SK-N-SH (cell line): ENCODE measurements at regions not wholly inside any gene's neighbourhood (a gene's known extent, or its start where the extent isn't known, plus 50 kb on each side); places are given as distances from the start of the nearest gene placed in this dataset.

Experiments
- CTCF ChIA-PET: fragments of 300-600, 350-600 bp; formaldehyde crosslinking; extraction: SDS; loops from one replicate; lab custom pipeline; 2021; lab: Yijun Ruan, JAX
- POLR2A ChIA-PET: fragments of 350-600 bp; sonication (Branson Sonifier 250); formaldehyde crosslinking; extraction: SDS; loops from one replicate; lab custom pipeline; 2020; ENCODE audit warnings: antibody characterized with exemption, inconsistent platforms; lab: Yijun Ruan, JAX
- DNase-seq: peaks from one replicate; pipeline ENCODE4 v3.0.0; 2012
- H2AFZ ChIP-seq: fragments of 200-600 bp; sonication (generic); 2 replicates; pipeline ENCODE4 v1.8.1; 2016; ENCODE audit warnings: antibody characterized with exemption, mild to moderate bottlenecking, low read depth
- H3F3A ChIP-seq: fragments of 200-600 bp; sonication (generic); replicated peaks from 2 replicates; pipeline ENCODE3; 2016; ENCODE audit warnings: antibody characterized with exemption, mild to moderate bottlenecking; ENCODE audit not compliant: insufficient read depth
- H3K27ac ChIP-seq, 2 experiments: fragments of 200-500 bp in 1 of 2; fragments of 200-600 bp in 1 of 2; sonication (Bioruptor generic) in 1 of 2; sonication (generic), shearing (Covaris generic) in 1 of 2; 2 replicates each; pipeline versions ENCODE4 v1.5.1 to v1.6.1; 2014 to 2016; ENCODE audit warnings: low read depth in 2 of 2, inconsistent platforms in 1 of 2, low read length in 1 of 2, mild to moderate bottlenecking in 1 of 2, mixed read lengths in 1 of 2
- H3K27me3 ChIP-seq: fragments of 200-600 bp; sonication (generic), shearing (Covaris generic); 2 replicates; pipeline ENCODE4 v1.6.1; 2016; ENCODE audit warnings: mixed run types; ENCODE audit not compliant: insufficient read depth
- H3K36me3 ChIP-seq, 2 experiments: fragments of 200-500 bp in 1 of 2; fragments of 200-600 bp in 1 of 2; sonication (Bioruptor generic) in 1 of 2; sonication (generic) in 1 of 2; replicated peaks in 1 of 2; 2 replicates each; pipeline versions ENCODE3 to v1.5.1; 2014 to 2016; ENCODE audit warnings: low read length in 1 of 2, mild to moderate bottlenecking in 1 of 2; ENCODE audit not compliant: insufficient read depth in 2 of 2, control insufficient read depth in 1 of 2
- H3K4me1 ChIP-seq, 2 experiments: fragments of 200-500 bp in 1 of 2; fragments of 200-600 bp in 1 of 2; sonication (Bioruptor generic) in 1 of 2; sonication (generic), shearing (Covaris generic) in 1 of 2; 2 replicates each; pipeline versions ENCODE4 v1.5.1 to v1.6.1; 2014 to 2016; ENCODE audit warnings: low read depth in 1 of 2, low read length in 1 of 2, mixed run types in 1 of 2; ENCODE audit not compliant: insufficient read depth in 2 of 2, control insufficient read depth in 1 of 2
- H3K4me2 ChIP-seq: fragments of 200-600 bp; sonication (generic), shearing (Covaris generic); 2 replicates; pipeline ENCODE4 v1.6.1; 2017; ENCODE audit warnings: mixed run types
- H3K4me3 ChIP-seq, 2 experiments: fragments of 200-500 bp in 1 of 2; fragments of 200-600 bp in 1 of 2; sonication (Bioruptor generic) in 1 of 2; sonication (generic), shearing (Covaris generic) in 1 of 2; 2 replicates each; pipeline versions ENCODE4 v1.5.1 to v1.8.1; 2014 to 2016; ENCODE audit warnings: low read depth in 2 of 2, inconsistent platforms in 1 of 2, low read length in 1 of 2, mild to moderate bottlenecking in 1 of 2, mixed read lengths in 1 of 2, moderate library complexity in 1 of 2
- H3K79me2 ChIP-seq: fragments of 200-600 bp; sonication (generic); 2 replicates; pipeline ENCODE4 v1.8.1; 2017; ENCODE audit warnings: mild to moderate bottlenecking; ENCODE audit not compliant: insufficient read depth
- H3K9ac ChIP-seq: fragments of 200-600 bp; sonication (generic); 2 replicates; pipeline ENCODE4 v1.6.1; 2017; ENCODE audit warnings: mixed run types
- H3K9me2 ChIP-seq: fragments of 200-600 bp; sonication (generic); 2 replicates; pipeline ENCODE4 v1.6.1; 2017; ENCODE audit warnings: mixed run types
- H3K9me3 ChIP-seq: fragments of 200-600 bp; sonication (generic); 2 replicates; pipeline ENCODE4 v1.6.1; 2017; ENCODE audit warnings: mixed run types, mild to moderate bottlenecking, moderate library complexity
- H4K20me1 ChIP-seq: fragments of 200-600 bp; sonication (generic); 2 replicates; pipeline ENCODE4 v1.6.1; 2017; ENCODE audit warnings: mild to moderate bottlenecking, mixed run types; ENCODE audit not compliant: insufficient read depth
- CHD2 ChIP-seq: fragments of 150-350 bp; IDR thresholded peaks from 2 replicates; pipeline ENCODE4 v1.6.1; 2018; ENCODE audit warnings: low read length; ENCODE audit not compliant: partially characterized antibody
- CTCF ChIP-seq: fragments of 200-600 bp; sonication (generic); IDR thresholded peaks from 2 replicates; pipeline ENCODE4 v1.6.1; 2017; ENCODE audit warnings: antibody characterized with exemption, mild to moderate bottlenecking, moderate library complexity
- ELF1 ChIP-seq: IDR thresholded peaks from 2 replicates; pipeline ENCODE4 v1.4.0; 2012
- EP300 ChIP-seq, 2 experiments: IDR thresholded peaks; 2 replicates each; pipeline versions ENCODE4 v1.4.0 to v1.6.1; 2012; ENCODE audit warnings: borderline replicate concordance in 1 of 2, low read depth in 1 of 2, low read length in 1 of 2
- EZH2phosphoT487 ChIP-seq: fragments of 200-600 bp; sonication (generic); IDR thresholded peaks from 2 replicates; pipeline ENCODE4 v1.6.1; 2017; ENCODE audit warnings: low read depth, mixed run types, mild to moderate bottlenecking, antibody characterized with exemption, moderate library complexity, borderline replicate concordance
- FOXM1 ChIP-seq: IDR thresholded peaks from 2 replicates; pipeline ENCODE4 v1.4.0; 2012; ENCODE audit warnings: low read depth, mild to moderate bottlenecking
- GABPA ChIP-seq: IDR thresholded peaks from 2 replicates; pipeline ENCODE4 v1.4.0; 2012; ENCODE audit warnings: low read depth, mild to moderate bottlenecking
- MAX ChIP-seq: IDR thresholded peaks from 2 replicates; pipeline ENCODE4 v1.4.0; 2012; ENCODE audit warnings: low read depth
- MEF2A ChIP-seq: IDR thresholded peaks from 2 replicates; pipeline ENCODE4 v1.4.0; 2012; ENCODE audit warnings: low read depth, borderline replicate concordance
- NFIC ChIP-seq: IDR thresholded peaks from 2 replicates; pipeline ENCODE4 v1.4.0; 2012; ENCODE audit warnings: borderline replicate concordance
- PBX3 ChIP-seq: IDR thresholded peaks from 2 replicates; pipeline ENCODE4; 2012
- RAD21 ChIP-seq: IDR thresholded peaks from 2 replicates; pipeline ENCODE4 v1.6.1; 2012; ENCODE audit warnings: mild to moderate bottlenecking, low read length
- RCOR1 ChIP-seq: fragments of 150-350 bp; IDR thresholded peaks from 2 replicates; pipeline ENCODE4 v1.6.1; 2017; ENCODE audit warnings: antibody characterized with exemption, low read length
- REST ChIP-seq: IDR thresholded peaks from 2 replicates; pipeline ENCODE4 v1.6.1; 2012; ENCODE audit warnings: mild to moderate bottlenecking, low read depth, low read length, moderate library complexity
- RFX5 ChIP-seq: IDR thresholded peaks from 2 replicates; pipeline ENCODE4 v1.6.1; 2012; ENCODE audit warnings: mild to moderate bottlenecking, improper control_type of control experiment, low read length
- RXRA ChIP-seq: IDR thresholded peaks from 2 replicates; pipeline ENCODE4 v1.4.0; 2012; ENCODE audit warnings: low read depth, mild to moderate bottlenecking, borderline replicate concordance
- SIN3A ChIP-seq: IDR thresholded peaks from 2 replicates; pipeline ENCODE4 v1.6.1; 2012; ENCODE audit warnings: low read depth, mild to moderate bottlenecking, low read length, moderate library complexity, borderline replicate concordance
- TAF1 ChIP-seq: IDR thresholded peaks from 2 replicates; pipeline ENCODE4 v1.6.1; 2012; ENCODE audit warnings: low read depth, mild to moderate bottlenecking, low read length, moderate library complexity, borderline replicate concordance
- TCF12 ChIP-seq: IDR thresholded peaks from 2 replicates; pipeline ENCODE4 v1.4.0; 2012
- USF2 ChIP-seq: fragments of 150-350 bp; IDR thresholded peaks from 2 replicates; pipeline ENCODE4 v1.6.1; 2017; ENCODE audit warnings: antibody characterized with exemption, low read length, low read depth, borderline replicate concordance
- YY1 ChIP-seq: IDR thresholded peaks from 2 replicates; pipeline ENCODE4 v1.4.0; 2012; ENCODE audit warnings: low read depth, mild to moderate bottlenecking
- WGBS: methylation state at CpG from one replicate; pipeline ENCODE4 v1.1.6; 2017; ENCODE audit warnings: low lambda C conversion rate; 5-methylcytosine and 5-hydroxymethylcytosine counted together

- TF ChIP-seq CHD2 (no peak), YY1 (no peak), RFX5 (no peak), FOXM1 (no peak), SIN3A (no peak)
Observed at GRCh38 chr2:163389838-163390237, 346.0 kb downstream of the FIGN start (continued).

GRCh38 chr2:163375472-163375871, 360.3 kb downstream of the FIGN start:
- H3K9me2 ChIP-seq: no peaks in the 10 kb centered on the region
- no peaks in the 10 kb centered on the region for H3F3A ChIP-seq
- H4K20me1 ChIP-seq: no peaks in the 10 kb centered on the region
- TF ChIP-seq MEF2A: no peak
- TF ChIP-seq TCF12: no peak
- TF ChIP-seq NFIC: no peak
- no peak for TF ChIP-seq CHD2
- no peak for TF ChIP-seq TAF1
- TF ChIP-seq ELF1: no peak
- TF ChIP-seq CTCF: no peak
- H3K4me1 ChIP-seq: no peaks in the 10 kb centered on the region; a peak in 1 of 4 replicates
- no peak overlapping the region for H3K9ac ChIP-seq
- H3K36me3 ChIP-seq: no peaks in the 10 kb centered on the region
- ChIA-PET CTCF (interaction anchor here (1.1 kb wide), 1 partner anchor 9 kb away, joined by 3 read pairs; no protein-coding TSS in a partner anchor), POLR2A (no interaction called here)
- DNase-seq: no peak
- no peaks in the 10 kb centered on the region for H3K27me3 ChIP-seq
- H2AFZ ChIP-seq: no peak overlapping the region
- H3K9me3 ChIP-seq: no peaks in the 10 kb centered on the region
- H3K4me3 ChIP-seq: no peak overlapping the region
- no peak overlapping the region for H3K4me2 ChIP-seq
- 65% methylated on average over 2 of the region's 2 CpGs for WGBS
- H3K27ac ChIP-seq: no peak overlapping the region
- no peaks in the 10 kb centered on the region for H3K79me2 ChIP-seq

GRCh38 chr2:163375070-163375469, 360.7 kb downstream of the FIGN start:
- Histone ChIP-seq H3K9me2 (no peaks in the 10 kb centered on the region), H4K20me1 (no peaks in the 10 kb centered on the region), H3K9me3 (no peaks in the 10 kb centered on the region), H3F3A (no peaks in the 10 kb centered on the region), H3K4me3 (no peak overlapping the region), H3K4me2 (no peak overlapping the region), H3K36me3 (no peaks in the 10 kb centered on the region), H3K4me1 (no peaks in the 10 kb centered on the region; a peak in 1 of 4 replicates), H3K79me2 (no peaks in the 10 kb centered on the region), H2AFZ (no peak overlapping the region), H3K9ac (no peak overlapping the region), H3K27me3 (no peaks in the 10 kb centered on the region), H3K27ac (no peak overlapping the region)
- WGBS: 45% methylated on average over 2 of the region's 2 CpGs
- DNase-seq: no peak
- ChIA-PET POLR2A (no interaction called here), CTCF (interaction anchor here (1.1 kb wide), 1 partner anchor 10 kb away, joined by 3 read pairs; no protein-coding TSS in a partner anchor)
- TF ChIP-seq RCOR1 (no peak), MAX (no peak), TCF12 (no peak), PBX3 (no peak), RXRA (no peak), EZH2phosphoT487 (no peak), REST (no peak), USF2 (no peak), GABPA (no peak), RAD21 (no peak), TAF1 (no peak), EP300 (IDR thresholded peaks at IDR 0.05; ENCODE audit: borderline replicate concordance in 1 of 2, low read depth in 1 of 2, low read length in 1 of 2) (no peak)
